ENCODE measurements at regions not wholly inside any gene's neighbourhood (a gene's known extent, or its start where the extent isn't known, plus 50 kb on each side); places are given as distances from the start of the nearest gene placed in this dataset.
"Not testable (repeated sequence)": the region's sequence is repeated elsewhere in the genome, so short reads cannot be mapped to it uniquely, and the experiment has no call there.

DNA sequence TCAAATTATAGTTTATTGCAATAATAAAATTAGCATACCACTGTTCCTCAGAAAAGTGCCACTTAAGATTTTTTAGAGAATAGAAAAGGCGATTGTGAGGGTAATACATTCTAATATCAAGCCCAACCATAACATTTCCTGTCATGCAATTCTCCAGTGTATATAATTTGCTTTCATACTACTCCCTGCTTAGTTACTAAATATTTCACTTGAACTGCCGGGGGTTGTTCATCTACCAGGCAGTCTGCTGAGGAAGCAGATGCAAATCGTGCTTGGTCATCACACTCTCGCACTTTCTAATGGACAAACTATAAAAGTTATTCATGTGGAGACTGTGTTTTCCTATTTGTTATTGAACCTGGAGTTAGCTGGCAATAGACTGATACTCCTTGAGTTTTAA, 645.6 kb upstream of the CBLB start:
- TF ChIP-seq POLR2A (IDR thresholded peaks at IDR 0.05; ENCODE audit: low read depth, low read length) (no peak), TAF1 (IDR thresholded peaks at IDR 0.05; ENCODE audit: borderline replicate concordance, low read depth, low read length) (no peak), POLR2AphosphoS5 (IDR thresholded peaks at IDR 0.05; ENCODE audit: low read depth, low read length) (no peak)
- no peak for FAIRE-seq
- no peak for DNase-seq (ENCODE audit: insufficient read length)

DNA sequence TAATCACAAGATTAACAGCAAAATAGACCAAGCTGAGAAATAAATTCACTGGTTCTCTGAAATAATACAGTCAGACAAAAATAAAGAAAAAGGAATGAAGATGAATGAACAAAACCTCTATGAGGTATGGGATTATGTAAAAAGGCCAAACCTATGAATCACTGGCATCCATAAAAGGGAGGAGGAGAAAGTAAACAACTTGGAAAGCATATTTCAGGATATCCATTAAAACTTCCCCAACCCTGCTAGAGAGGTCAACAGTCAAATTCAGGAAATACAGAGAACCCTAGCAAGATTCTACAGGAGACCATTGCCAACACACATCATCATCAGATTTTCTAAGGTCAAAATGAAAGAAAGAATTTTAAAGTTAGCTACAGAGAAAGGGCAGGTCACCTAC, 649.7 kb upstream of the CBLB start:
- TF ChIP-seq TAF1 (IDR thresholded peaks at IDR 0.05; ENCODE audit: borderline replicate concordance, low read depth, low read length) (no peak), POLR2A (IDR thresholded peaks at IDR 0.05; ENCODE audit: low read depth, low read length) (no peak), POLR2AphosphoS5 (IDR thresholded peaks at IDR 0.05; ENCODE audit: low read depth, low read length) (no peak)
- DNase-seq (ENCODE audit: insufficient read length) (no peak), FAIRE-seq (no peak)

DNA sequence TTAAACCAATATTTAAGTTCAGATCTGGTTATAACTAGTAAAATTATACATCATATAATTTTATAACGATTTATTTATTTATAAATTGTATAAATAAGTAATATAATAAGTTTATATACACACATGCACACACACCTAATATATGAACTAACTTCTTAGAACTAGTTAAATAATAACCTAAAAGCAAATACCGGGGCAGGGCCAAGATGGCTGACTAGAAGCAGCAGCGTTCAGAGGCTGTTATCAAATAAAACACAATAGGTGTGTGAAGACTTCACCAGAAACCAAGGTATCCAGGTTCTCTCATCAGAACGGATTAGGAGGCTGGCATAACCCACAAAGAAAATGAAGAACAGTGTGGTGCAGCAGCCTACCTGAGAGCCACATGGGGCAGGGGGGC, 653.6 kb upstream of the CBLB start:
- no peak for TF ChIP-seq POLR2AphosphoS5 (IDR thresholded peaks at IDR 0.05; ENCODE audit: low read depth, low read length)
- no peak for DNase-seq (ENCODE audit: insufficient read length)
- no peak for FAIRE-seq

DNA sequence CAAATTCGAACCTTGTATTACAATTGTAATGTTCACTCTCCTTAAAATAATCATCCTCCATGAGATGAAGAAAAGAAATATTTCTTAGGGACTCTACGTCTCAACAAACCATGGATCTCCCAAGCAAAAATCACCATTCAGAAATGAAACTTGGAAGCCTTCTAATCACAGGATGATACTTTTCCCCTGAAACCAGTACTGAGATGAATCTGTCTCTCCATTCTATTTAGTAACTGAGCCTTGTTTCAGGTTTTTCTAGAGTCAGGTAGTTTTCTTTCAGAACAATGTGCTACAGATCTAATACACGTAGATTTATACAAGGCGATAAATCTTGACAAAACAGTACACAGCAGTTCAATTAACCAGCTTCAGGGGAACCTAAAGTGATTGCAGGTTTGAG, 660.1 kb upstream of the CBLB start:
- FAIRE-seq (no peak), DNase-seq (ENCODE audit: insufficient read length) (no peak)
- no peak for TF ChIP-seq TAF1 (IDR thresholded peaks at IDR 0.05; ENCODE audit: borderline replicate concordance, low read depth, low read length)
- no peak for TF ChIP-seq POLR2AphosphoS5 (IDR thresholded peaks at IDR 0.05; ENCODE audit: low read depth, low read length)
- TF ChIP-seq POLR2A (IDR thresholded peaks at IDR 0.05; ENCODE audit: low read depth, low read length) = no peak

DNA sequence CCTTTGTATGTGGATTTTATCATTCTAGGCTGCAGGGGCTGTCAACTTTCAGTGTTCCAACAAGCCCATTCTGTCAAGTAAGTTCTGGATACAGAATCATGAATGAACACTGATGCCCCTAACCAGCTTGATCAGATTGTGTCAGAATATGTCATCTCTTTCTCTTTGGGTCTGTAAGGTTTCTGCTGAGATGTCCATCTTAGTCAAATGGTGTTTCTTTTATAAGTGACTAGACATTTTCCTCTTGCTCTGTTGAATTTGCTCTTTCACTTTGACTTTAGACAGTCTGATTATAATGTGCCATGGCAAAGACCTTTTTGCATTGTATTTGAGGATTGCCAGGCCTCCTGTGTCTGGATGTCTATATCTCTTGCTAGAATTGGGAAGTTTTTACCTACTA, 660.9 kb upstream of the CBLB start:
- FAIRE-seq = no peak
- DNase-seq (ENCODE audit: insufficient read length) = no peak
- TF ChIP-seq TAF1 (IDR thresholded peaks at IDR 0.05; ENCODE audit: borderline replicate concordance, low read depth, low read length) (no peak), POLR2A (IDR thresholded peaks at IDR 0.05; ENCODE audit: low read depth, low read length) (no peak), POLR2AphosphoS5 (IDR thresholded peaks at IDR 0.05; ENCODE audit: low read depth, low read length) (no peak)

DNA sequence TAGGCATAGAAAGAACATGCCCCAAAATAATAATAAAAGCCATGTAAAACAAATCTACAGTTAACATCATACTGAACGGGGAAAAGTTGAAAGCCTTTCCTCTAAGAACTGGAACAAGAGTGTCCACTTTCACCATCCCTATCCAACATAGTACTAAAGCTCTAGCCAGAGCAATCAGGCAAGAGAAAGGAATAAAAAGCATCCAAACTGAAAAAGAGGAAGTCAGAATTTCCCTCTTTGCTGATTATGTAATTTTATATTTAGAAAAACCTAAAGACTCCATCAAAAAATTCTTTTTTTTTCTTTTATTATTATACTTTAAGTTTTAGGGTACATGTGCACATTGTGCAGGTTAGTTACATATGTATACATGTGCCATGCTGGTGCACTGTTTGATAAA, 661.6 kb upstream of the CBLB start:
- no peak for DNase-seq (ENCODE audit: insufficient read length)
- TF ChIP-seq POLR2A (IDR thresholded peaks at IDR 0.05; ENCODE audit: low read depth, low read length) = no peak
- TF ChIP-seq TAF1 (IDR thresholded peaks at IDR 0.05; ENCODE audit: borderline replicate concordance, low read depth, low read length) = no peak
- no peak for TF ChIP-seq POLR2AphosphoS5 (IDR thresholded peaks at IDR 0.05; ENCODE audit: low read depth, low read length)
- no peak for FAIRE-seq

DNA sequence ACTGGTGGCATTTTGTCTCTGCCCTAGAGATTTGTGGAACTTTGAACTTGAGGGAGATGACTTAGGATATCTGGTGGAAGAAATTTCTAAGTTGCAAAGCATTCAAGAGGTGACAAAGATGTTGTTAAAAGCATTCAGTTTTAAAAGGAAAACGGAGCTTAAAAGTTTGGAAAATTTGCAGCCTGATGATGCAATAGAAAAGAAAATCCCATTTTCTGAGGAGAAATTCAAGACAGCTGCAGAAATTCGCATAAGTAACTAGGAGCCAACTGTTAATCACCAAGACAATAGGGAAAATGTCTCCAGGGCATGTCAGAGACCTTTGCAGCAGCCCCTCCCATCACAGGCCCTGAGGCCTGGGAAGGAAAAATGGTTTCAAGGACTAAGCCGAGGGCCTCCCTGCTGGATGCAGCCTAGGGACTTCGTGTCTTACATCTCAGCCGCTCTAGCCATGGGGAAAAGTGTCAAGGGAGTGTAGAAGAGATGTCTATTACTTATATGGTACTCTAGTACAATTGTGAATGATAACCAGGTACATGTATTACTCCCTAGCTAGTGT, 663.0 kb upstream of the CBLB start:
- not testable (repeated sequence) for FAIRE-seq; DNase-seq (ENCODE audit: insufficient read length)

DNA sequence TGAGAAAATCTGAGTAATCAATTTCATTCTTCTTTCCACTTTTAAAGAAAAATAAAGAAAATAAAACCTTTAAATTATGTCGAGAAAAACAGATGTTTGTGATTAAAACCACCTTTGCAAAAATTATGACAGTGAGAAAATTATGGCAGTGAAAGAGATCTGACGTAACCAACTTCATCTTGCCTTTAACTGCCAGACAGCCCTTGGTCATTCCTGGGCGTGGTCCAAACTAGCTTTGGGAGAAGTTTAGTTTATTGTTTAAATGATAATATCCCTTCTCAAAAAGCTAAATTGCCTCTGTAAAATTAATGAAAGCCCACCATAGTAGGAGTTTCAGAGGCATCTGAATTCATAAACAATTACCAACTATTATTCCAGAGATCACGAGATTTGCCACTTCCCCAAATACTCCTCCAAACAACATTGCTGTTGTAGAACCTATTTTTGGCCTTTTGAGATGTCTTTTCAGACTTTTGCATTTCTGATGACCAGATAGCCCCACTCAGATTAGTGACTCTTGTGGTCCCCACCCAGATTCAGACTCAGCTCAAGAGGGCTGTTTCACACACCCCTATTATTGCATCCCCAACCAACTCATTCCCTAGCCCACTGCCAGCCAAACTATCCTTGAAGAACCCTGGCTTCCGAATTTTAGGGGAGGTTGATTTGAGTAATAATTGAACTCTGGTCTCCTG, 664.4 kb upstream of the CBLB start:
- TF ChIP-seq POLR2A (IDR thresholded peaks at IDR 0.05; ENCODE audit: low read depth, low read length) (no peak), TAF1 (IDR thresholded peaks at IDR 0.05; ENCODE audit: borderline replicate concordance, low read depth, low read length) (no peak), POLR2AphosphoS5 (IDR thresholded peaks at IDR 0.05; ENCODE audit: low read depth, low read length) (no peak)
- FAIRE-seq (no peak), DNase-seq (ENCODE audit: insufficient read length) (no peak)

DNA sequence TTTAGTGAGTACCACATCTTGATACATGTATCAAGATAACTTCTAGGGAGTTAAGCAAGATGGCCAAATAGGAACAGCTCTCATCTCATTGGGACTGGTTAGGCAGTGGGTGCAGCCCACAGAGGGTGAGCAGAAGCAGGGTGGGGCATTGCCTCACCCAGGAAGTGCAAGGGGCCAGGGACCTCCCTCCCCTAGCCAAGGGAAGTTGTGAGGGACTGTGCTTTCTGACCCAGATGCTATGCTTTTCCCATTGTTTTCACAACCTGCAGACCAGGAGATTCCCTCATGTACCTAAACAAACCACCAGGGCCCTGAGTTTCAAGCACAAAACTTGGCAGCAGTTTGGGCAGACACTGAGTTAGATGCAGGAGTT, 665.0 kb upstream of the CBLB start:
- DNase-seq (ENCODE audit: insufficient read length) = no peak
- TF ChIP-seq TAF1 (IDR thresholded peaks at IDR 0.05; ENCODE audit: borderline replicate concordance, low read depth, low read length) (no peak), POLR2A (IDR thresholded peaks at IDR 0.05; ENCODE audit: low read depth, low read length) (no peak), POLR2AphosphoS5 (IDR thresholded peaks at IDR 0.05; ENCODE audit: low read depth, low read length) (no peak)
- FAIRE-seq = no peak

DNA sequence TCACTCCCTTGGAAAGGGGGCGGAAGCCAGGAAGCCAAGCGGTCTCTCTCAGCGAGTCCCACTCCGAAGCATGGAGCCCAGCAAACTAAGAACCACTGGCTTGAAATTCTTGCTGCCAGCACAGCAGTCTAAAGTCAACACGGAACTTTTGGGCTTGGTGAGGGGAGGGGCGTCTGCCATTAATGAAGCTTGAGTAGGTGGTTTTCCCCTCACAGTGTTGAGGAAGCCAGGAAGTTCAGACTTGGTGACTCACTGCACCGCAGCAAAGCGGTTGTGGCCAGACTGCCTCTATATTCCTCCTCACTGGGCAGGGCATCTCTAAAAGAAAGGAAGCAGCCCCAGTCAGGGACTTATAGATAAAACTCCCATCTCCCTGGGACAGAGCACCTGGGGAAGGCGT, 665.4 kb upstream of the CBLB start:
- TF ChIP-seq POLR2A (IDR thresholded peaks at IDR 0.05; ENCODE audit: low read depth, low read length) (no peak), POLR2AphosphoS5 (IDR thresholded peaks at IDR 0.05; ENCODE audit: low read depth, low read length) (no peak), TAF1 (IDR thresholded peaks at IDR 0.05; ENCODE audit: borderline replicate concordance, low read depth, low read length) (no peak)
- no peak for DNase-seq (ENCODE audit: insufficient read length)
- FAIRE-seq = no peak

DNA sequence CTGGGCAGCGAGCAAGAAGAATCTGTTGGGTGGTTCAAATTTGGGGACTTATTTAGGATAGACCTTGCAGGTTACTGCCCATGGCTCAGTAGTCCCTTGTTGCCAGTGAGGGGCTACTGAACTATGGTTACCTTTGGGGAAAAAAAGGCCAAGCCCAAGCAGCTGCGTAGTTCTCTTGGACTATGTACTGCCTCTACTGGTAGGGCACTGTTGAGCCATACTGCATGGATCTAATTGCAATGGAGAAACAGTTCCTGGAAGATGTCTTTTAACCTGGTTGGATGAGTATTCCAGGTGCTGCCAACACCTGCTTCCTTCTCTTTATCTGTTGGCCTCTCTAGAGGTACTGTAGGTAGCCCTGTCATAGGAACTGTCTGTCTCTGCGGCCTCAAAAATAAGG, 671.9 kb upstream of the CBLB start:
- FAIRE-seq = no peak
- DNase-seq (ENCODE audit: insufficient read length) = no peak

DNA sequence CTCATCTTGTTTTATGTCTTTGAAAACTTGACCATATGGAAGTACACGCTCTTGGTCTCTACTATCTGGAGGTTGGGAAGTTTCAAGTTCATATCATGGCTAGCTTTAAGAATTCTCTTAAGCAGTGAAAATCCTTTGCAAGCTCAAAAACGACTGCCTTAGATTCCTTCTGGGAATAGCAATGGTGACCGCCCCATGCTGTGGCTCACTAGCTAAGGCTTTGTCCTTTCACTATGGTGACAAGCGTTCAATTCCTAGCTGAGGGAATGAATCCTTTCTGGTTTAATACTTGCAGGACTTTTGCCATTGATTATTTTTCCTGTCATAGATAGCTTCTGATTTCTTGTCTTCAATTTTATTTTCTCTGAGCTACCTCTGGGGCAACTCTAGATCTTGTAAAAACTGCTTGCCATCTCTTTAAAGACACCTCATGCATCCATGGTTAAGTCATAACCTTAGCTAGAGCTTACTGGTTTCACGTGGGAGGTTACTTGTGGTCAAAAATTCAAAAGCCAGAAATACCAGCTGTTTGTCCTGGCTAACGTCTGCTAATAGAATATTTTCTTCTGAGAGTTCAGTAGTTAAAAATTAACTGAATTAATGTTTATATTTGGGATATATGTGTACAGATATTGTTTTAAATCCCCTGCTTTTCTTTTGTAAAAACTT, 673.4 kb upstream of the CBLB start:
- TF ChIP-seq POLR2A (IDR thresholded peaks at IDR 0.05; ENCODE audit: low read depth, low read length) = no peak
- no peak for FAIRE-seq
- no peak for DNase-seq (ENCODE audit: insufficient read length)

More for the DNA sequence above, 671.9 kb upstream of the CBLB start:
- TF ChIP-seq POLR2A (IDR thresholded peaks at IDR 0.05; ENCODE audit: low read depth, low read length) (no peak), POLR2AphosphoS5 (IDR thresholded peaks at IDR 0.05; ENCODE audit: low read depth, low read length) (no peak), TAF1 (IDR thresholded peaks at IDR 0.05; ENCODE audit: borderline replicate concordance, low read depth, low read length) (no peak)

Measured in GM12892 (cell line).